Stimulated activated CD8-positive, alpha-beta memory T cell treated with anti-CD3 and anti-CD28 coated beads, Interleukin-12 subunit alpha, Interleukin-12 subunit beta, amount 100 ng/mL, for 4 hours (primary cell): ENCODE measurements at regions not wholly inside any gene's neighbourhood (a gene's known extent, or its start where the extent isn't known, plus 50 kb on each side); places are given as distances from the start of the nearest gene placed in this dataset.

Source experiments
- DNase-seq: peaks from one replicate; pipeline ENCODE4 v3.0.0-alpha.2; 2020; ENCODE audit warnings: low read depth

GRCh38 chr2:898319-898718 is 52.3 kb upstream of the SNTG2 start:
- DNase-seq, result no peak

GRCh38 chr2:897091-897490 is 53.6 kb upstream of the SNTG2 start:
- DNase-seq, result no peak

GRCh38 chr2:893311-893710 is 57.3 kb upstream of the SNTG2 start:
- DNase-seq, result no peak

GRCh38 chr2:892892-893291 is 57.8 kb upstream of the SNTG2 start:
- DNase-seq, result no peak

GRCh38 chr2:892401-892800 is 58.2 kb upstream of the SNTG2 start:
- no peak for DNase-seq

GRCh38 chr2:891734-892133 is 58.9 kb upstream of the SNTG2 start:
- DNase-seq, result no peak

- no peak for DNase-seq
These were observed 59.9 kb upstream of the SNTG2 start for GRCh38 chr2:890791-891190.

GRCh38 chr2:890214-890613 is 60.4 kb upstream of the SNTG2 start:
- DNase-seq, result no peak

- DNase-seq, result no peak
These were observed 61.6 kb upstream of the SNTG2 start for GRCh38 chr2:888906-889566.

GRCh38 chr2:888211-888801 is 62.3 kb upstream of the SNTG2 start:
- no peak for DNase-seq

GRCh38 chr2:887639-888038 is 63.0 kb upstream of the SNTG2 start:
- no peak for DNase-seq

- no peak for DNase-seq
These were observed 64.3 kb upstream of the SNTG2 start for GRCh38 chr2:886072-887022.

- DNase-seq, result no peak
These were observed 65.2 kb upstream of the SNTG2 start for GRCh38 chr2:885230-886071.

GRCh38 chr2:883803-884748 is 66.6 kb upstream of the SNTG2 start:
- no peak for DNase-seq

GRCh38 chr2:883260-883802 is 67.3 kb upstream of the SNTG2 start:
- DNase-seq, result no peak

GRCh38 chr2:881204-881918 is 69.3 kb upstream of the SNTG2 start:
- no peak for DNase-seq

- no peak for DNase-seq
These were observed 70.3 kb upstream of the SNTG2 start for GRCh38 chr2:880201-880970.

- no peak for DNase-seq
These were observed 71.1 kb upstream of the SNTG2 start for GRCh38 chr2:879540-879939.

- DNase-seq, result no peak
These were observed 72.3 kb upstream of the SNTG2 start for GRCh38 chr2:878245-878930.
